ENCODE measurements at regions not wholly inside any gene's neighbourhood (a gene's known extent, or its start where the extent isn't known, plus 50 kb on each side); places are given as distances from the start of the nearest gene placed in this dataset.

GRCh38 chr5:54746777-54747398, 229.3 kb downstream of the SNX18 start:
- H3K9me3 ChIP-seq, result no peaks in the 10 kb centered on the region
- H3K36me3 ChIP-seq, result no peaks in the 10 kb centered on the region
- no peak for DNase-seq
- no peaks in the 10 kb centered on the region for H3K27me3 ChIP-seq
- peaks cover 0 to 21% (median 10%) of the 10 kb centered on the region in 4 donors for H3K4me1 ChIP-seq
- TF ChIP-seq CTCF (IDR thresholded peaks at IDR 0.05), result no peak
- H3K4me3 ChIP-seq, result no peak overlapping the region
- no peak overlapping the region for H3K27ac ChIP-seq
- intact Hi-C loops (cut with DNase I; ENCODE audit: low total_unique reads), result no loop called here

GRCh38 chr5:54746346-54746745, 228.8 kb downstream of the SNX18 start:
- TF ChIP-seq CTCF (IDR thresholded peaks at IDR 0.05), result no peak
- no peak for DNase-seq
- intact Hi-C loops (cut with DNase I; ENCODE audit: low total_unique reads), result no loop called here
- Histone ChIP-seq H3K9me3 (no peaks in the 10 kb centered on the region), H3K36me3 (no peaks in the 10 kb centered on the region), H3K27ac (no peak overlapping the region), H3K4me3 (no peak overlapping the region), H3K27me3 (no peaks in the 10 kb centered on the region), H3K4me1 (peaks cover 0 to 21% (median 10%) of the 10 kb centered on the region in 4 donors)

GRCh38 chr5:54745599-54745998, 228.0 kb downstream of the SNX18 start:
- no peak for TF ChIP-seq CTCF (IDR thresholded peaks at IDR 0.05)
- Histone ChIP-seq H3K27ac (no peak overlapping the region), H3K4me3 (no peak overlapping the region), H3K36me3 (no peaks in the 10 kb centered on the region), H3K4me1 (peaks cover 0 to 21% (median 10%) of the 10 kb centered on the region in 4 donors), H3K9me3 (no peaks in the 10 kb centered on the region), H3K27me3 (no peaks in the 10 kb centered on the region)
- no peak for DNase-seq
- intact Hi-C loops (cut with DNase I; ENCODE audit: low total_unique reads), result no loop called here

- intact Hi-C loops (cut with DNase I; ENCODE audit: low total_unique reads), result no loop called here
- no peak for DNase-seq
- no peak for TF ChIP-seq CTCF (IDR thresholded peaks at IDR 0.05)
- H3K27ac ChIP-seq, result peak overlapping the region; percentile 33 to 37
- no peak overlapping the region for H3K4me3 ChIP-seq
- no peaks in the 10 kb centered on the region for H3K9me3 ChIP-seq
- H3K36me3 ChIP-seq, result no peaks in the 10 kb centered on the region
- peaks cover 0 to 21% (median 10%) of the 10 kb centered on the region in 4 donors for H3K4me1 ChIP-seq
- H3K27me3 ChIP-seq, result no peaks in the 10 kb centered on the region
Measured at GRCh38 chr5:54743997-54744788, 226.6 kb downstream of the SNX18 start.

- Histone ChIP-seq H3K4me3 (no peak overlapping the region), H3K4me1 (peaks cover 0 to 21% (median 10%) of the 10 kb centered on the region in 4 donors), H3K27ac (peak overlapping the region; percentile 33 to 37), H3K27me3 (no peaks in the 10 kb centered on the region), H3K9me3 (no peaks in the 10 kb centered on the region), H3K36me3 (no peaks in the 10 kb centered on the region)
- no peak for TF ChIP-seq CTCF (IDR thresholded peaks at IDR 0.05)
- intact Hi-C loops (cut with DNase I; ENCODE audit: low total_unique reads), result no loop called here
- DNase-seq, result no peak
Measured at GRCh38 chr5:54743581-54743980, 226.0 kb downstream of the SNX18 start.
